GM10266 (cell line): ENCODE measurements at regions not wholly inside any gene's neighbourhood (a gene's known extent, or its start where the extent isn't known, plus 50 kb on each side); places are given as distances from the start of the nearest gene placed in this dataset.

Source experiments
- DNase-seq: peaks from one replicate; pipeline ENCODE4 v3.0.0; 2012; ENCODE audit errors: extremely low spot score
- TF ChIP-seq, protein P1 (sequence below): IDR thresholded peaks from 2 replicates; pipeline ENCODE4 v1.5.1; 2012; ENCODE audit warnings: mild to moderate bottlenecking, low read depth; ENCODE audit not compliant: control insufficient read depth, insufficient read depth; ENCODE audit errors: missing control alignments

DNA sequence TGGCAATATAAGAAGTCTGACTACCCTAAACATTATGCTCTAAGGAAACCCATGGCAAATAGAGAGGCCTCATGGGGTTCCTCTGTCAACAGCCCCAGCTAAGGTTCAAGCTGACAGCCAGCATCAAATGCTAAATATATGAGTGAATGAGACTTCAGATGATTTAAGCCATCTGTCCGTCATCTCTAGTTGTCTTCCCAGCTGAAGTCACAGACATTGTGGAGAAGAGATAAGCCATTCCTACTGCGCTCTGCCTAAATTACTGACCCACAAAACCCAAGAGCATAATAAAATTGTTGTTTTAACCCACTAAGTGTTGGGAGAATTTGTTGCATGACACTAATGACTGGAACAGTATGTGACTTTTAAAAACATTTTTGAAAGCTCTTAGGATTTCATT lies 87.3 kb upstream of the IGSF10 start:
- DNase-seq: no peak
- TF ChIP-seq, protein P1, sequence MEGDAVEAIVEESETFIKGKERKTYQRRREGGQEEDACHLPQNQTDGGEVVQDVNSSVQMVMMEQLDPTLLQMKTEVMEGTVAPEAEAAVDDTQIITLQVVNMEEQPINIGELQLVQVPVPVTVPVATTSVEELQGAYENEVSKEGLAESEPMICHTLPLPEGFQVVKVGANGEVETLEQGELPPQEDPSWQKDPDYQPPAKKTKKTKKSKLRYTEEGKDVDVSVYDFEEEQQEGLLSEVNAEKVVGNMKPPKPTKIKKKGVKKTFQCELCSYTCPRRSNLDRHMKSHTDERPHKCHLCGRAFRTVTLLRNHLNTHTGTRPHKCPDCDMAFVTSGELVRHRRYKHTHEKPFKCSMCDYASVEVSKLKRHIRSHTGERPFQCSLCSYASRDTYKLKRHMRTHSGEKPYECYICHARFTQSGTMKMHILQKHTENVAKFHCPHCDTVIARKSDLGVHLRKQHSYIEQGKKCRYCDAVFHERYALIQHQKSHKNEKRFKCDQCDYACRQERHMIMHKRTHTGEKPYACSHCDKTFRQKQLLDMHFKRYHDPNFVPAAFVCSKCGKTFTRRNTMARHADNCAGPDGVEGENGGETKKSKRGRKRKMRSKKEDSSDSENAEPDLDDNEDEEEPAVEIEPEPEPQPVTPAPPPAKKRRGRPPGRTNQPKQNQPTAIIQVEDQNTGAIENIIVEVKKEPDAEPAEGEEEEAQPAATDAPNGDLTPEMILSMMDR: no peak

- no peak for DNase-seq
- TF ChIP-seq, protein P1: no peak
These were observed 83.3 kb upstream of the IGSF10 start for GRCh38 chr3:151544164-151544548.

DNA sequence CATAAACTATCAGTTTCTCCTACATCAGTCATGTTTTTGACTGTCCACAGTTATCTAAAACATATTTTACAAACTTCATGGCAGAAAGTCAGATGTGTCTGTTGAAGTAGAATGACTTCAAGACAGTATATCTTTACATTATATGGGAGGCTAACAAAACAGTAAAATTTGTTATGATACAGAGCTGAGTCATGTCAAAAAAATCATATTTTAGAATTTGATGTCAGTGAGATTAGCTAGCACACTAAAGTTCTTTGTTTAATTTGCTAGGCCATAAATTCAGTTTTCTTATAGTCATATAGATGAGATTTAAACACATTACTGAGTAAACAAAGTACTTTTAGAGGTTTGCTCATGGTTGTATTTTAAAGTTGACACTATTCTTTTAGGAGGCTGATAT lies 80.3 kb upstream of the IGSF10 start:
- TF ChIP-seq, protein P1: no peak
- DNase-seq: no peak

DNA sequence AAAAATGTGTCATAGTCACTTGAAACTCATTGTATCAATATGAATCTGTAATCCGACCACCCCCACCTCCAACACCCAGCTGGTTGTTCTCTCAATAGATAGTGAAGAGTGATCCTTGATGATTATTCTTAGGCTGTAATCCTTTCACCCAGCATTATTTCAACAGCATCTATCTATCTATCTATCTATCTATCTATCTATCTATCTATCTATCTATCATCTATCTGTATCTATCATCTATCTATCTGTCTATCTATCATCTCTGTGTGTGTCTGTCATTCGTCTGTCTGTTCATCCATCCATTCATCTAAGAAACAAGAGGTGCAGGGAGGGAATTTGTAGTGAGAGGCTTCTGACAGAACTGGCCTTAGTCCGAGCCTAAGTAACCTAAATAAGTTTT lies 78.7 kb upstream of the IGSF10 start:
- TF ChIP-seq, protein P1: no peak
- DNase-seq: no peak

DNA sequence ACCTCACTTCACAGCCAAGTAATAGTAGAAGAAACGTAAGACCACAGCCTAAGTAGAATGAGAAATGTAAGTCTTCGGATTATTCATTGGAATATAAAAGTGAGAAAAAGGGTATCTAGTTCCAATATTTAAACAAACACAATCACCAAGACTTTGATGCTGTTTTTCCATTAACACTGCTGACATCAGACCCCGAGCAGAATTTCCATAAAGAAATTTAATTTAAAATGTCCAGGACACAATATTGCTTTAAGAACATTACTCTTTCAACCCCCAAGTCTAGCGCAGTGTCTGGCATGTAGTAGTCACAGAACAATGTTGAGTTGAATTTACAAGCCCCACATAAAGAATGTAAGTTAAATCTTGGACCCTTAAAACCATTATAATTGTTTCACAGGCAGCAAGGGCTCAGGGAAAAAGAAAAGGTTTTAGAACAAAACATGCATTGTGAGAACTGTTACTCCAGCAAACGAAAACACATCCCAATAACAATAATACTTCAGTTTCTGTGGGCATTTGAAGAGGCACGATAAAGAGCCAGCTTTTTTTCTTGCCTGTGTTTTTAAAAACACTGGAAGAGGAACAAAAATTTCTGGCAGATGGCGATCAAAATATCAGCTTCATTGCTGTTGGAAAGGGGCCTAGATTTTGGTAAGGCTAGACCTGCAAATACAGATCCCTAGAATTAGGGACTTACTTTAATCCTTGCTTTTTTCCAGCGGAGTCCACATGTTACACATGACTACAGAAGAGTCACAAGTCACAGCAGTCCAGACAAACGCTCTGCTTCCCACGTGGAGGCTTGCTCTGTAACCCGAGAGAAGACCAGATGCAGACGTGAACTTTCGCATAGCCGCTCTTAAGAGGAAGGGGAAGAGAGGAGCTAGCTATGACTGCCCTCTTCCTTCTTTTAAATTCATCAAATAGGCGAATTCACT lies 77.9 kb upstream of the IGSF10 start:
- no peak for DNase-seq
- TF ChIP-seq, protein P1: no peak

DNA sequence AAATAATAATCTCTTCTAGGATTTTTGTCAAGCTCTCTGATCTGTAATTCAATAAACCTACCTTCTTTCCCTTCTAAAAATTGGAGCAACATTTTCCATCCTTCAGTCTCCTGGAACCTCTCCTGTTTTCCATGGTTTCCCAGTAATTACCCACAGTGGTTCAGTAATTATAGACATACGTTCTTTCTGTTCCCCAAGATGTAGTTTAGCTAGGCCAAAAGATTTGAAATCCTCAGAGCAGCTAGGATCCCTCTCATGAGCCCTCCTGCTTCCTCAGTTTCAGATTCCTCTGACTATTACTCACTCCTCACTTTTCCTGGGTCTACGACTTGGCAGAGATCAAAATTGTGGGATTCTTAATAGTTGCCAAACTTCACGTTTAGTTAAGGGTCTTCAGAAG lies 76.9 kb upstream of the IGSF10 start:
- DNase-seq: no peak
- TF ChIP-seq, protein P1: no peak

- TF ChIP-seq, protein P1: no peak
- no peak for DNase-seq
These were observed 65.9 kb upstream of the IGSF10 start for GRCh38 chr3:151526757-151527156.
